ENCODE measurements at regions not wholly inside any gene's neighbourhood (a gene's known extent, or its start where the extent isn't known, plus 50 kb on each side); places are given as distances from the start of the nearest gene placed in this dataset.

DNA sequence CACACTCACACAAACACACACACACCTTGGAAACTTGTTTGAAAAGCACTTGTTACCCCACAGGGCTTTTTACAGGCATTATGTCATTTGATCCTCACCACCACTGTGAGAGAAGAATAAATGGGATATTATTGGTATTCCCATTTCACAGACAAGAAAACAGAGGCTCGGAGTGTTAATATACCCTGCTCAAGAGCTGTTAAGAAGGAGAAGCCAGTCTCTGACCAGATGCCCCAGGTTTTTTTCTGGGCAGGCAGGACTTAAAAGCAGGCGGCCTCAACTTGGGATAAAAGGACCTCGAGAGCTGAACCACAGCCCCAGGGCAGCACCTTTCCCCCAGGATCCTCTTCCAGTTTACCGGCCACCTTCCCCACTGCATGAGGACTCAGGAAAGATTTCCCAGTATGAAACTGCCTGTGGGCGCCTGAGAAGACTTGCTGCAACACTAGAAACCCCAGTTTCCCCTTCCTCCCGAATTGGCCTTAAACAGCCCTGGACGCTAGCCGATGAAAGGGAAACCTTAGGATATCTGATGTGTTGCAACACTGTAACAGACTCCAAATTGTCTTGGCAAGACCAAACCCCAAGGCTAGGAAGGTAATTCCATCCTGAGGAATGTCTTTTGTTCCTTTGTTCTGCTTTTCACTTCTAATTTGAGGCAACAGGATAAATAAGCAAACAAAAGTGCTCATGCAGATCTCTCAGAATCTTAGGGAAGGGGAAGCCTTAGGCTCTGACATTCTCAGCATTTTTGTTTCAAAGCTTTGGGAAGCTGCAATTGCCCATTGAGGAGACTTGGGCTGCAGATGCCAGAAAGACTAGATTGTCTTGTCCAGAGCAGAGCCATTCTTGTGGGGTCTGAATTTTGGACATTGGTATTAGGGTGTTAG, 173.5 kb downstream of the TRIM29 start:
- no peaks in the 10 kb centered on the region for H4K20me1 ChIP-seq (ENCODE audit: insufficient read depth, low read length, poor library complexity, severe bottlenecking)
- no peaks in the 10 kb centered on the region for H3K9me3 ChIP-seq (ENCODE audit: insufficient read depth, low read depth, low read length)
- H3K36me3 ChIP-seq (ENCODE audit: insufficient read depth, low read length): no peaks in the 10 kb centered on the region
- no peaks in the 10 kb centered on the region for H3F3A ChIP-seq (ENCODE audit: low read depth)
- H3K4me1 ChIP-seq (ENCODE audit: insufficient read depth, low read length, poor library complexity, severe bottlenecking): no peaks in the 10 kb centered on the region
- no peak overlapping the region for H3K4me2 ChIP-seq (ENCODE audit: low read depth, low read length, poor library complexity, severe bottlenecking)
- no peaks in the 10 kb centered on the region for H3K79me2 ChIP-seq (ENCODE audit: insufficient read depth, low read length)
- H3K4me3 ChIP-seq (ENCODE audit: low read length, poor library complexity, severe bottlenecking): no peak overlapping the region
- H2AFZ ChIP-seq (ENCODE audit: low read length): no peak overlapping the region
- no peak overlapping the region for H3K9ac ChIP-seq (ENCODE audit: low read depth, low read length, poor library complexity, severe bottlenecking)
- TF ChIP-seq EZH2phosphoT487 (IDR thresholded peaks at IDR 0.05; ENCODE audit: borderline replicate concordance): no peak
- TF ChIP-seq, protein P1, sequence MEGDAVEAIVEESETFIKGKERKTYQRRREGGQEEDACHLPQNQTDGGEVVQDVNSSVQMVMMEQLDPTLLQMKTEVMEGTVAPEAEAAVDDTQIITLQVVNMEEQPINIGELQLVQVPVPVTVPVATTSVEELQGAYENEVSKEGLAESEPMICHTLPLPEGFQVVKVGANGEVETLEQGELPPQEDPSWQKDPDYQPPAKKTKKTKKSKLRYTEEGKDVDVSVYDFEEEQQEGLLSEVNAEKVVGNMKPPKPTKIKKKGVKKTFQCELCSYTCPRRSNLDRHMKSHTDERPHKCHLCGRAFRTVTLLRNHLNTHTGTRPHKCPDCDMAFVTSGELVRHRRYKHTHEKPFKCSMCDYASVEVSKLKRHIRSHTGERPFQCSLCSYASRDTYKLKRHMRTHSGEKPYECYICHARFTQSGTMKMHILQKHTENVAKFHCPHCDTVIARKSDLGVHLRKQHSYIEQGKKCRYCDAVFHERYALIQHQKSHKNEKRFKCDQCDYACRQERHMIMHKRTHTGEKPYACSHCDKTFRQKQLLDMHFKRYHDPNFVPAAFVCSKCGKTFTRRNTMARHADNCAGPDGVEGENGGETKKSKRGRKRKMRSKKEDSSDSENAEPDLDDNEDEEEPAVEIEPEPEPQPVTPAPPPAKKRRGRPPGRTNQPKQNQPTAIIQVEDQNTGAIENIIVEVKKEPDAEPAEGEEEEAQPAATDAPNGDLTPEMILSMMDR (conservative IDR thresholded peaks at IDR 0.05; ENCODE audit: low read length): no peak
- no peaks in the 10 kb centered on the region for H3K27me3 ChIP-seq (ENCODE audit: insufficient read depth, low read length, poor library complexity, severe bottlenecking)
- no peaks in the 10 kb centered on the region for H3K9me2 ChIP-seq (replicated peaks; ENCODE audit: low read depth, low read length)

DNA sequence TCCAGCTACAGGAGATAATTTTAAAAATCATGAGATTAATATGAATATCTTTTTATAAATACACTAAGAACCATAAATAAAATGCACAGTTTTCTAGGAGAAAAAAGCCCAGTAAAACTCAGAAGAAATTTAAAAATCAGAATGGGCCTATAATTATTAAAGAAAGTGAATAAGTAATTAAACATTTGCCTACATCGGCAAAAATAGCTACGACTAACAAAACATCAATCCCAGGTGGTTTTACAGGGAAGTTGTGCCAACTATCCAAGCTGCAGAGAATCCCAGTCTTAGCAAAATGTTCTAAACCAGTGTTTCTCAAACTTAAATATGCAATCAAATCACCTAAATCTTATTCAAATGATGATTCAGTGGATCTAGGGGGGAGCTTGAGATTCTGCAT, 180.0 kb downstream of the TRIM29 start:
- Histone ChIP-seq H3K9me3 (ENCODE audit: insufficient read depth, low read depth, low read length) (no peaks in the 10 kb centered on the region), H3K27me3 (ENCODE audit: insufficient read depth, low read length, poor library complexity, severe bottlenecking) (no peaks in the 10 kb centered on the region), H3K4me3 (ENCODE audit: low read length, poor library complexity, severe bottlenecking) (no peak overlapping the region), H3K36me3 (ENCODE audit: insufficient read depth, low read length) (no peaks in the 10 kb centered on the region), H3K9me2 (replicated peaks; ENCODE audit: low read depth, low read length) (no peaks in the 10 kb centered on the region), H4K20me1 (ENCODE audit: insufficient read depth, low read length, poor library complexity, severe bottlenecking) (no peaks in the 10 kb centered on the region), H3K4me1 (ENCODE audit: insufficient read depth, low read length, poor library complexity, severe bottlenecking) (no peaks in the 10 kb centered on the region), H3K9ac (ENCODE audit: low read depth, low read length, poor library complexity, severe bottlenecking) (no peak overlapping the region), H3K4me2 (ENCODE audit: low read depth, low read length, poor library complexity, severe bottlenecking) (no peak overlapping the region), H2AFZ (ENCODE audit: low read length) (no peak overlapping the region), H3K79me2 (ENCODE audit: insufficient read depth, low read length) (no peaks in the 10 kb centered on the region), H3F3A (ENCODE audit: low read depth) (no peaks in the 10 kb centered on the region)
- TF ChIP-seq, protein P1 (conservative IDR thresholded peaks at IDR 0.05; ENCODE audit: low read length): no peak
- no peak for TF ChIP-seq EZH2phosphoT487 (IDR thresholded peaks at IDR 0.05; ENCODE audit: borderline replicate concordance)

DNA sequence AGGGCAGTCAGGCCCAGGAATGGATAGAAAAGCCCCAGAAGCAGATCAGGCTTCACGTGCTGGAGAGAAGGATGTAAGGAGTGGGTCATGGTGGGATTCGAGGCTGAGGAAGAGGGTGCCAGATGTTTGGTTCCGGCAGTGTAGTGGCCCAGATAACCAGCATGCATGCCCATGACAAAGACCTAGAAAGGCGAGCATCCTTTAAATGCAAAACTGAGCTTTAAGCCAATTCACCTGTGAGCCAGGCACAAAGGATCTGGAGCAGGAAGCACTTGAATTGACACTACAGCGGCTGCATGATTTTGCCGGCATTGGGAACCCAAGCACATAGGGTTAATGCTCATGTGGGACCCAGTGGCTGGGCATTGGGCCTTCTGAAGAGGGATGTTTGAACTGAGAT, 185.5 kb downstream of the TRIM29 start:
- no peak overlapping the region for H3K4me3 ChIP-seq (ENCODE audit: low read length, poor library complexity, severe bottlenecking)
- H3K27me3 ChIP-seq (ENCODE audit: insufficient read depth, low read length, poor library complexity, severe bottlenecking): no peaks in the 10 kb centered on the region
- no peaks in the 10 kb centered on the region for H3K79me2 ChIP-seq (ENCODE audit: insufficient read depth, low read length)
- H3K4me1 ChIP-seq (ENCODE audit: insufficient read depth, low read length, poor library complexity, severe bottlenecking): no peaks in the 10 kb centered on the region
- no peak overlapping the region for H3K9ac ChIP-seq (ENCODE audit: low read depth, low read length, poor library complexity, severe bottlenecking)
- H2AFZ ChIP-seq (ENCODE audit: low read length): no peak overlapping the region
- no peaks in the 10 kb centered on the region for H3K9me3 ChIP-seq (ENCODE audit: insufficient read depth, low read depth, low read length)
- no peak overlapping the region for H3K4me2 ChIP-seq (ENCODE audit: low read depth, low read length, poor library complexity, severe bottlenecking)
- no peaks in the 10 kb centered on the region for H3K9me2 ChIP-seq (replicated peaks; ENCODE audit: low read depth, low read length)
- H4K20me1 ChIP-seq (ENCODE audit: insufficient read depth, low read length, poor library complexity, severe bottlenecking): no peaks in the 10 kb centered on the region
- no peaks in the 10 kb centered on the region for H3K36me3 ChIP-seq (ENCODE audit: insufficient read depth, low read length)
- no peaks in the 10 kb centered on the region for H3F3A ChIP-seq (ENCODE audit: low read depth)
- TF ChIP-seq, protein P1 (conservative IDR thresholded peaks at IDR 0.05; ENCODE audit: low read length): no peak
- TF ChIP-seq EZH2phosphoT487 (IDR thresholded peaks at IDR 0.05; ENCODE audit: borderline replicate concordance): no peak

Data from Loucy (cell line).